GM23338 (cell line): ENCODE measurements at regions not wholly inside any gene's neighbourhood (a gene's known extent, or its start where the extent isn't known, plus 50 kb on each side); places are given as distances from the start of the nearest gene placed in this dataset.

ENCODE experiments used
- CTCF ChIP-seq, 2 experiments: fragments of 200-600 bp in 1 of 2; sonication (generic) in 1 of 2; conservative IDR thresholded peaks; 2 replicates each; pipeline versions ENCODE4 v1.5.1 to v1.6.1; 2016 to 2017; ENCODE audit warnings: antibody characterized with exemption in 2 of 2, low read depth in 2 of 2, mild to moderate bottlenecking in 2 of 2, moderate library complexity in 1 of 2
- POLR2AphosphoS5 ChIP-seq: IDR thresholded peaks from 2 replicates; pipeline ENCODE4 v1.6.1; 2016; ENCODE audit warnings: antibody characterized with exemption, low read depth

GRCh38 chr6:121612927-121613326 lies 177.5 kb downstream of the GJA1 start:
- TF ChIP-seq CTCF (conservative IDR thresholded peaks at IDR 0.05; ENCODE audit: low read depth in 2 of 2): no peak
- TF ChIP-seq POLR2AphosphoS5: no peak
